AG04449 (cell line): ENCODE measurements at regions not wholly inside any gene's neighbourhood (a gene's known extent, or its start where the extent isn't known, plus 50 kb on each side); places are given as distances from the start of the nearest gene placed in this dataset.

Source experiments
- CTCF ChIA-PET: fragments of 350-600 bp; formaldehyde crosslinking; extraction: SDS; loops from one replicate; lab custom pipeline; 2021; ENCODE audit warnings: antibody characterized with exemption; lab: Yijun Ruan, JAX
- POLR2A ChIA-PET: fragments of 400-600, 350-600 bp; formaldehyde crosslinking; extraction: SDS; loops from one replicate; lab custom pipeline; 2020; ENCODE audit warnings: antibody characterized with exemption, inconsistent platforms; lab: Yijun Ruan, JAX
- DNase-seq: peaks from one replicate; pipeline ENCODE4 v3.0.0-alpha.2; 2010; ENCODE audit warnings: low read depth, low spot score
- H3K4me3 ChIP-seq: 2 replicates; pipeline ENCODE4 v1.5.1; 2011; ENCODE audit warnings: low read depth, mild to moderate bottlenecking, control low read depth, low read length
- CTCF ChIP-seq: IDR thresholded peaks from one replicate; pipeline ENCODE4 v1.5.1; 2011; ENCODE audit warnings: mild to moderate bottlenecking, moderate library complexity, low read length, control low read depth, inconsistent platforms; ENCODE audit not compliant: insufficient read depth; ENCODE audit errors: missing control alignments

DNA sequence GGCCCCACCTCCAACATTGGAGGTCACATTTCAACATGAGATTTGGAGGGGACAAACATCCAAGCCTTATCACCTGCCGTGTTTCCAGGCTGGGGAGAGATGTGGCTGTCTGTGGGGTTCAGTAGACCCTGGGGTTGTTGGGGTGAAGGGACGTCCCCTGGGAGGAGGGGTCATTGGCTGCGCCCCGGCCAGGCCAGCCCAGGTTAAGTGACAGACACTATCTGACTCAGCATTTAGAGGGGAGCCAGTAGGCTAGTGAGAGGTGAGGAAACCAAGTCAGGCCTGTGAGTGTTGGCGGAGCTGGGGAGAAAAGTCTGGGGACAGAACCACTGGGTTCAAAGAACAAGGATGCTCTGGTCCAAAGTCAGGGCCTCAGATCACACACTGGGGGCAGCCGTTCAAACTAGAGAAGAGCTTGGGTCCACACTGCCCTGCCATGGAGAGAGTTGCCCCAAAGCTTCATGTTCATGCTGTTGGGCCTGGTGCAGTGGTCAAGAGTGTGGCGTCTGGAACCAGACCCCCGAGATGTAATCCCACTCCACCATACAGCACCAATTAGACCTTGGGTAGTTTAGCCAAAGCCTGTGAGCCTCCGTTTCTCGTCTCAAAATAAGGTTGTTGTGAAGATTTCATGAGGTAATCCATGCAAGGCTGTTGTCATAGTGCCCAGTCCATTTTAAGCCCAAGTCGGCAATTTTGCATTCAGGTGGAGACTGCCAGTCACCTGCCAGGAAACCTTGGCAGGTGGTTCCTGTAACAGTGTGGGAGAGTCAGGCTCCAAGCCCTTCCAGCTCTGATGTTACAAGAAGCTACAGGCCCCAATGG, 1289.6 kb downstream of the TBC1D22A start:
- no peak overlapping the region for H3K4me3 ChIP-seq
- CTCF ChIA-PET, result no interaction called here
- no peak for TF ChIP-seq CTCF
- POLR2A ChIA-PET, result no interaction called here
- DNase-seq, result no peak

DNA sequence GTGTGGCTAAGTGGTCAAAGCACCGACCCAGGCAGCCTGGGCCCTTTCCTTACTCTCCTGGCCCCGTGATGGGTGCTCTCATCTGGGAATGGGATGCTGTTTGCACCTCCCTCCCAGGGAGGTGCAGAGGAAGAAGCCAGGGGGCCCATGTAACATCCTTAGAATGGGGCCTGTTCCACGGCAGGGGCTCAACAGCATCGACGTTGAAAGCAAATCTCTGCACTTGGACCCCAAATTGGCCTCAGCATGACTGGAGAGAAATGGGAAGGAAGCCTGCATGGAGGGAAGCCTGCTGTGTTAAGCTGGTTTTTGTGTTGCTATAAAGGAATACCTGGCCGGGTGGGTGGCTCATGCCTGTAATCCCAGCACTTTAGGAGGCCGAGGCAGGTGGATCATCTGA, 1288.4 kb downstream of the TBC1D22A start:
- H3K4me3 ChIP-seq, result no peak overlapping the region
- ChIA-PET POLR2A (no interaction called here), CTCF (no interaction called here)
- no peak for DNase-seq
- no peak for TF ChIP-seq CTCF

GRCh38 chr22:48049116-48049515, 1286.7 kb downstream of the TBC1D22A start:
- H3K4me3 ChIP-seq, result no peak overlapping the region
- no peak for DNase-seq
- CTCF ChIA-PET, result no interaction called here
- POLR2A ChIA-PET, result no interaction called here
- no peak for TF ChIP-seq CTCF

DNA sequence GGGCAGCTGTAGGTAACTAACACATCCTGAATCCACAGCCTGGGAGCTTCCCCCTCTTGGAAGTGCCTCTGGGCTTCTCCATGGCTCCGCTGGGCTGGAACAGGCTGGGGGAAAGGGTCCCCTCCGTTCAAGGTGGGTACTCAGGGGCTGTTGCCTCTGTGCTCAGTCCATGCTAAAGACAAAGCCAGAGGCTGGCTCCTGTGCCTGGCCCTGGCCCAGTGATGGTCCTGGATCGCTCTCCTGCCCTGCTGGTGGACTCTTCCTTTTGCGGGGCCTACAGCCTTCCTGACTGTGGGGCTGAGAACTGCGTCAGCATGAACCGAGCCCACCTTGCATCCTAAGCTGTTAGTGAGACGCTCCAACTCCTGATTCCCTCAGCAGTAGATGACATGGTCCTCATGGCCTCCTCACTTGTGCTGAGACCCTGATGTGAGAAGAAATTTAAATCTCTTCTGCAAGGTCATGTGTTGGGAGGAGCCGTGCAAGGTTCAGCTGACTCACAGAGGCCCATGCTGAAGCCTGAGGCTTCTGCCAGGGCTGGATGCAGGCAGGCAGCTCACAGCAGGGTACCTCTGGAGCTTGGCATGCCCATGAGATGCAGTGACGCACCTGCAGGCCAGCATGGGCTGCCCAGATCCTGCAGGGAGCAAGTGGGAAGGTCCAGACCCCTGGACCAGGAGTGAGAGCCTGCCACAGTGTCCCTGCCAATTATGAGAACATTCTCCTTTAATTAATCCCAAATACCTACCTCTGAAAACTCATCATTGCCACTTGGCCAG, 1285.5 kb downstream of the TBC1D22A start:
- ChIA-PET CTCF (no interaction called here), POLR2A (no interaction called here)
- no peak for DNase-seq
- H3K4me3 ChIP-seq, result no peak overlapping the region
- no peak for TF ChIP-seq CTCF

DNA sequence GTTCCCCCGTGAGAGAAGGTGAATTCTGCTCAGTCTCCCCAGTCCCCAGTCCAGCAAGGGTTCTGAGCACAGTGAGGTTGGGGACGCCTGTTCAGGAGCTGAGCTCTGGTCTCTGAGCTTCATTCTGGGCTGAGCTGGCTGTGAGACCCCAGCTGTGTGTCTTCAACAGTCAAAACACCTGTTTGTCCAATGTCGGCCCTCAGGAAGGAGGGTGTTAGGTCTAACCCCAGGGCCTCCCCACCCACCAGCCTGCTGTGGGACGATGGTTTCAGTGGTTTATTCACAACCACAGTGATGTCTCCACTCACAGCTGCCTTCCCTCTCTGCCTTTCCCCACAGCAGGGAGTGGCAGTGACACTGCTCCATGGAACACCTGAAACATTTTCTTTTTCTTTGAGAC, 1282.9 kb downstream of the TBC1D22A start:
- ChIA-PET POLR2A (no interaction called here), CTCF (no interaction called here)
- no peak for TF ChIP-seq CTCF
- H3K4me3 ChIP-seq, result no peak overlapping the region
- no peak for DNase-seq

DNA sequence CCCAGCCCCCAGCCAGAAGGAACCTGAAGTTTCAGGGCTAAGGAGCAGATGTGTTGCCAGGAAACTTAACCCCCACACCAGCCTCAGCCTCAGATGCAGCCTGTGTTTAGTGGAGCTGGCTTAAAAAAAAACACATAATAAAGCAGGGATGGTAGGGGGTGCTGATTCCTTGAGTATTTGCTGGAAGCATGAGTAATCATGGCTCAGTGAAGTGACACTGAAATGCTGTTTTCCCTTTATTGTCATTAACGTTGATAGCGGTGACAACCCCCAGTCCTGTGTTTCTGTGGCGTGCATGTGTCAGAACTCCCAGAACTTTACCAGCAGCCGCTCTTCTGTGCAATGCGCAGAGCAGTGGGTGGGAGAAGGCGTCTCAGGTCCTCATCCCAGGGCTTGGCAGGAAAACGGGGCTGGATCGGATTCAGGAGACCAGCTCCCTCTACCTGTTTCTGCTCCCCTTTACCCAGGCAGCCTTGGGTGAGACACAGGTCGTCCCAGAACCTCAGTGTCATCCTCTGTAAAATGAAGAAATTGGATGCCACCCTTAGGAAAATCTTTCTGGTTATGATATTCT, 1282.1 kb downstream of the TBC1D22A start:
- H3K4me3 ChIP-seq, result no peak overlapping the region
- CTCF ChIA-PET, result no interaction called here
- DNase-seq, result no peak
- POLR2A ChIA-PET, result no interaction called here
- no peak for TF ChIP-seq CTCF
